Stimulated activated CD8-positive, alpha-beta memory T cell treated with anti-CD3 and anti-CD28 coated beads, Interleukin-12 subunit alpha, Interleukin-12 subunit beta, amount 100 ng/mL, for 24 hours (primary cell): ENCODE measurements at regions not wholly inside any gene's neighbourhood (a gene's known extent, or its start where the extent isn't known, plus 50 kb on each side); places are given as distances from the start of the nearest gene placed in this dataset.
"Not testable (repeated sequence)": the region's sequence is repeated elsewhere in the genome, so short reads cannot be mapped to it uniquely, and the experiment has no call there.

Source experiments
- DNase-seq: peaks from one replicate; pipeline ENCODE4 v3.0.0-alpha.2; 2020; ENCODE audit errors: extremely low read depth

GRCh38 chr14:101634850-101635748 is 73.8 kb downstream of the DIO3 start:
- DNase-seq, result no peak

- no peak for DNase-seq
These were observed 74.7 kb downstream of the DIO3 start for GRCh38 chr14:101635749-101636560.

- DNase-seq, result no peak
These were observed 78.0 kb downstream of the DIO3 start for GRCh38 chr14:101639241-101639833.

- DNase-seq, result no peak
These were observed 82.4 kb downstream of the DIO3 start for GRCh38 chr14:101643651-101644050.

GRCh38 chr14:101654051-101654450 is 92.8 kb downstream of the DIO3 start:
- no peak for DNase-seq

GRCh38 chr14:101657372-101657771 is 96.1 kb downstream of the DIO3 start:
- no peak for DNase-seq

GRCh38 chr14:101665478-101666078 is 95.9 kb upstream of the PPP2R5C start:
- DNase-seq, result no peak

- no peak for DNase-seq
These were observed 95.2 kb upstream of the PPP2R5C start for GRCh38 chr14:101666264-101666663.

- no peak for DNase-seq
These were observed 91.9 kb upstream of the PPP2R5C start for GRCh38 chr14:101669629-101670028.

GRCh38 chr14:101673873-101674272 is 87.6 kb upstream of the PPP2R5C start:
- no peak for DNase-seq

- not testable (repeated sequence) for DNase-seq
These were observed 85.7 kb upstream of the PPP2R5C start for GRCh38 chr14:101675835-101676234.

GRCh38 chr14:101677912-101678327 is 83.6 kb upstream of the PPP2R5C start:
- DNase-seq, result not testable (repeated sequence)

- no peak for DNase-seq
These were observed 79.7 kb upstream of the PPP2R5C start for GRCh38 chr14:101681795-101682194.

GRCh38 chr14:101683365-101683764 is 78.1 kb upstream of the PPP2R5C start:
- DNase-seq, result no peak

GRCh38 chr14:101687756-101688546 is 73.6 kb upstream of the PPP2R5C start:
- no peak for DNase-seq

- no peak for DNase-seq
These were observed 72.4 kb upstream of the PPP2R5C start for GRCh38 chr14:101689039-101689501.

GRCh38 chr14:101689966-101690365 is 71.5 kb upstream of the PPP2R5C start:
- DNase-seq, result not testable (repeated sequence)

GRCh38 chr14:101695659-101696058 is 65.8 kb upstream of the PPP2R5C start:
- DNase-seq, result no peak

- DNase-seq, result no peak
These were observed 57.4 kb upstream of the PPP2R5C start for GRCh38 chr14:101704140-101704539.

GRCh38 chr14:101705733-101706508 is 55.6 kb upstream of the PPP2R5C start:
- DNase-seq, result no peak
